SU-DHL-6 (cell line): ENCODE measurements at regions not wholly inside any gene's neighbourhood (a gene's known extent, or its start where the extent isn't known, plus 50 kb on each side); places are given as distances from the start of the nearest gene placed in this dataset.

Source experiments
- CTCF ChIP-seq: fragments of 200-600 bp; sonication (generic); IDR thresholded peaks from one replicate; pipeline ENCODE4 v1.5.1; 2017; ENCODE audit warnings: antibody characterized with exemption, mild to moderate bottlenecking, low read length, moderate library complexity; ENCODE audit not compliant: insufficient read depth, poor library complexity, severe bottlenecking
- EZH2phosphoT487 ChIP-seq: fragments of 200-600 bp; sonication (generic), shearing (Covaris generic); conservative IDR thresholded peaks from 2 replicates; pipeline ENCODE4 v1.6.1; 2018; ENCODE audit warnings: mild to moderate bottlenecking, antibody characterized with exemption, low read length, moderate library complexity, mixed read lengths

GRCh38 chr5:133694181-133694831 lies 82.0 kb upstream of the FSTL4 start:
- TF ChIP-seq CTCF = no peak
- no peak for TF ChIP-seq EZH2phosphoT487
